ENCODE measurements at regions not wholly inside any gene's neighbourhood (a gene's known extent, or its start where the extent isn't known, plus 50 kb on each side); places are given as distances from the start of the nearest gene placed in this dataset.

DNA sequence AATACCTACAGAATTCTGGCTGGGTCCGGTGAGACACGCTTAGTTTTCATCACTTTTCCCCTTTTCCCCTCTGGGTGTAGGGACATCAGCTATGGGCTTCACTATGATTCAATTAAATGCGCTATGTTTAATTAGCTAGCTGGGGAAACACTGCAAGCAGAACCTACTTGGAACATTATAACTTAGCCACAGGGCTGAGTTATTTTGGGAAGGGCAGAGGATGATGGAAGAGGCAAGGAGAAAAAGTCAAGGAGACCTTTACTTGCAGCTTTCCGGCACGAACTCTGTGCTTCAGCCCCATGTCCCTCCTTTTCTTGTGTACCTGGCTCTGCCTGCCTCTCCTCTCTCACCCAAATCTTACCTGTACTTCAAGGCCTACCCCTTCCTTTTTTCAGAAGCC lies 62.8 kb downstream of the KIF4B start:
- TF ChIP-seq, protein P1, sequence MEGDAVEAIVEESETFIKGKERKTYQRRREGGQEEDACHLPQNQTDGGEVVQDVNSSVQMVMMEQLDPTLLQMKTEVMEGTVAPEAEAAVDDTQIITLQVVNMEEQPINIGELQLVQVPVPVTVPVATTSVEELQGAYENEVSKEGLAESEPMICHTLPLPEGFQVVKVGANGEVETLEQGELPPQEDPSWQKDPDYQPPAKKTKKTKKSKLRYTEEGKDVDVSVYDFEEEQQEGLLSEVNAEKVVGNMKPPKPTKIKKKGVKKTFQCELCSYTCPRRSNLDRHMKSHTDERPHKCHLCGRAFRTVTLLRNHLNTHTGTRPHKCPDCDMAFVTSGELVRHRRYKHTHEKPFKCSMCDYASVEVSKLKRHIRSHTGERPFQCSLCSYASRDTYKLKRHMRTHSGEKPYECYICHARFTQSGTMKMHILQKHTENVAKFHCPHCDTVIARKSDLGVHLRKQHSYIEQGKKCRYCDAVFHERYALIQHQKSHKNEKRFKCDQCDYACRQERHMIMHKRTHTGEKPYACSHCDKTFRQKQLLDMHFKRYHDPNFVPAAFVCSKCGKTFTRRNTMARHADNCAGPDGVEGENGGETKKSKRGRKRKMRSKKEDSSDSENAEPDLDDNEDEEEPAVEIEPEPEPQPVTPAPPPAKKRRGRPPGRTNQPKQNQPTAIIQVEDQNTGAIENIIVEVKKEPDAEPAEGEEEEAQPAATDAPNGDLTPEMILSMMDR (IDR thresholded peaks at IDR 0.05; ENCODE audit: insufficient read depth, low read depth, low read length) = no peak
- no peak for TF ChIP-seq EZH2 (IDR thresholded peaks at IDR 0.05; ENCODE audit: insufficient read depth, low read length)

All from astrocyte (in vitro differentiated cells and primary cell).